Caco-2 (cell line): ENCODE measurements at regions not wholly inside any gene's neighbourhood (a gene's known extent, or its start where the extent isn't known, plus 50 kb on each side); places are given as distances from the start of the nearest gene placed in this dataset.

ENCODE experiments used
- BruUV-seq: library from RNA; stranded (reverse); fragments of 400-500 nt; replicated peaks from 2 replicates; lab custom pipeline; 2021; lab: Mats Ljungman, UMichigan
- CTCF ChIA-PET: fragments of 300-600 bp; sonication (Branson Sonifier 250); formaldehyde crosslinking; loops from one replicate; lab custom pipeline; 2022; ENCODE audit warnings: antibody characterized with exemption; lab: Charles Lee
- POLR2A ChIA-PET: fragments of 300-600 bp; sonication (Branson Sonifier 250); formaldehyde crosslinking; loops from one replicate; lab custom pipeline; 2022; ENCODE audit warnings: antibody characterized with exemption; lab: Charles Lee
- DNase-seq, 2 experiments: peaks; one replicate each; pipeline versions ENCODE4 v3.0.0 to v3.0.0-alpha.2; 2020 to 2022
- H3K27me3 ChIP-seq: replicated peaks from 2 replicates; pipeline ENCODE4 v1.6.0; 2011; ENCODE audit warnings: low read length; ENCODE audit not compliant: control insufficient read depth, insufficient read depth
- H3K36me3 ChIP-seq: 2 replicates; pipeline ENCODE4 v1.5.1; 2011; ENCODE audit warnings: low read length; ENCODE audit not compliant: control insufficient read depth, insufficient read depth
- H3K4me1 ChIP-seq: fragments of 250-450 bp; sonication (Bioruptor Pico); 2 replicates; pipeline ENCODE4 v1.5.1; 2020; ENCODE audit warnings: mild to moderate bottlenecking
- H3K4me3 ChIP-seq: 2 replicates; pipeline ENCODE4 v1.5.1; 2011; ENCODE audit warnings: low read depth, mild to moderate bottlenecking, control low read depth, low read length
- H3K9me3 ChIP-seq: fragments of 250-450 bp; sonication (Bioruptor Pico); 2 replicates; pipeline ENCODE4 v1.5.1; 2020; ENCODE audit warnings: mild to moderate bottlenecking, moderate library complexity
- H3K27ac Mint-ChIP-seq: one replicate; pipeline ENCODE4 v1.8.0; 2022; ENCODE audit warnings: mixed read lengths; ENCODE audit not compliant: unreplicated experiment
- H3K27me3 Mint-ChIP-seq: one replicate; pipeline ENCODE4 v1.8.0; 2022; ENCODE audit warnings: mixed read lengths; ENCODE audit not compliant: insufficient read depth, unreplicated experiment
- H3K36me3 Mint-ChIP-seq: one replicate; pipeline ENCODE4 v1.8.0; 2022; ENCODE audit warnings: mild to moderate bottlenecking, mixed read lengths; ENCODE audit not compliant: insufficient read depth, unreplicated experiment
- H3K4me1 Mint-ChIP-seq: one replicate; pipeline ENCODE4 v1.8.0; 2022; ENCODE audit warnings: low read depth, mixed read lengths; ENCODE audit not compliant: unreplicated experiment
- H3K4me3 Mint-ChIP-seq: one replicate; pipeline ENCODE4 v1.8.0; 2022; ENCODE audit warnings: mild to moderate bottlenecking, moderate library complexity, mixed read lengths; ENCODE audit not compliant: unreplicated experiment
- H3K9me3 Mint-ChIP-seq: one replicate; pipeline ENCODE4 v1.8.0; 2022; ENCODE audit warnings: mixed read lengths; ENCODE audit not compliant: unreplicated experiment
- CTCF ChIP-seq, 2 experiments: fragments of 200-600 bp in 1 of 2; IDR thresholded peaks; 1 replicate in 1 of 2; 2 replicates in 1 of 2; pipeline versions ENCODE4 v1.5.1 to v1.8.0; 2011 to 2022; ENCODE audit warnings: antibody characterized with exemption in 1 of 2, control low read depth in 1 of 2, inconsistent platforms in 1 of 2, low read depth in 1 of 2, low read length in 1 of 2, mild to moderate bottlenecking in 1 of 2, moderate library complexity in 1 of 2; ENCODE audit not compliant: insufficient read depth in 1 of 2, severe bottlenecking in 1 of 2, unreplicated experiment in 1 of 2
- intact Hi-C: fragments of 100-400 bp; cut with micrococcal nuclease; formaldehyde crosslinking; loops from one replicate; pipeline ENCODE4 v1.10.0; 2022; ENCODE audit not compliant: unreplicated experiment

GRCh38 chr12:125902991-125903390 is 837.8 kb downstream of the AACS start:
- Mint-ChIP-seq H3K27ac (no peak overlapping the region), H3K4me1 (no peaks in the 10 kb centered on the region), H3K36me3 (no peaks in the 10 kb centered on the region), H3K9me3 (peaks cover 24% of the 10 kb centered on the region), H3K4me3 (no peak overlapping the region), H3K27me3 (no peaks in the 10 kb centered on the region)
- POLR2A ChIA-PET = no interaction called here
- no peaks in the 10 kb centered on the region for H3K4me1 ChIP-seq
- no peaks in the 10 kb centered on the region for H3K36me3 ChIP-seq
- DNase-seq = no peak
- intact Hi-C loops = no loop called here
- H3K27me3 ChIP-seq = no peaks in the 10 kb centered on the region
- H3K9me3 ChIP-seq = no peaks in the 10 kb centered on the region
- no peak for TF ChIP-seq CTCF (IDR thresholded peaks at IDR 0.05; ENCODE audit: insufficient read depth in 1 of 2, low read depth in 1 of 2, low read length in 1 of 2, severe bottlenecking in 1 of 2, unreplicated experiment in 1 of 2)
- CTCF ChIA-PET = no interaction called here
- no TSS peak for BruUV-seq
- H3K4me3 ChIP-seq = no peak overlapping the region

GRCh38 chr12:125907351-125907750 is 842.1 kb downstream of the AACS start:
- peaks cover 24% of the 10 kb centered on the region for H3K9me3 Mint-ChIP-seq
- POLR2A ChIA-PET = no interaction called here

GRCh38 chr12:125919856-125920470 is 854.7 kb downstream of the AACS start:
- DNase-seq = no peak
- Mint-ChIP-seq H3K27me3 (peaks cover 10% of the 10 kb centered on the region), H3K9me3 (peaks cover 19% of the 10 kb centered on the region), H3K4me3 (no peak overlapping the region), H3K36me3 (no peaks in the 10 kb centered on the region), H3K27ac (no peak overlapping the region), H3K4me1 (no peaks in the 10 kb centered on the region)
- BruUV-seq = no TSS peak
- Histone ChIP-seq H3K4me1 (no peaks in the 10 kb centered on the region), H3K36me3 (no peaks in the 10 kb centered on the region), H3K27me3 (no peaks in the 10 kb centered on the region), H3K4me3 (no peak overlapping the region), H3K9me3 (no peaks in the 10 kb centered on the region)
- intact Hi-C loops = no loop called here
- ChIA-PET POLR2A (no interaction called here), CTCF (no interaction called here)
- no peak for TF ChIP-seq CTCF (IDR thresholded peaks at IDR 0.05; ENCODE audit: insufficient read depth in 1 of 2, low read depth in 1 of 2, low read length in 1 of 2, severe bottlenecking in 1 of 2, unreplicated experiment in 1 of 2)

More at GRCh38 chr12:125907351-125907750, 842.1 kb downstream of the AACS start:
- intact Hi-C loops = no loop called here
- H3K4me1 Mint-ChIP-seq = no peaks in the 10 kb centered on the region
- no peaks in the 10 kb centered on the region for H3K36me3 Mint-ChIP-seq
- H3K27ac Mint-ChIP-seq = no peak overlapping the region
- no peaks in the 10 kb centered on the region for H3K4me1 ChIP-seq
- CTCF ChIA-PET = no interaction called here
- no peak for TF ChIP-seq CTCF (IDR thresholded peaks at IDR 0.05; ENCODE audit: insufficient read depth in 1 of 2, low read depth in 1 of 2, low read length in 1 of 2, severe bottlenecking in 1 of 2, unreplicated experiment in 1 of 2)
- BruUV-seq = no TSS peak
- no peaks in the 10 kb centered on the region for H3K9me3 ChIP-seq
- H3K27me3 Mint-ChIP-seq = no peaks in the 10 kb centered on the region
- H3K27me3 ChIP-seq = no peaks in the 10 kb centered on the region
- no peak overlapping the region for H3K4me3 ChIP-seq
- H3K36me3 ChIP-seq = no peaks in the 10 kb centered on the region
- H3K4me3 Mint-ChIP-seq = no peak overlapping the region
- no peak for DNase-seq
